Keratinocyte (primary cell): ENCODE measurements at regions not wholly inside any gene's neighbourhood (a gene's known extent, or its start where the extent isn't known, plus 50 kb on each side); places are given as distances from the start of the nearest gene placed in this dataset.

Experiments used
- DNase-seq: peaks from one replicate; pipeline ENCODE4 v3.0.0-alpha.2; 2011; ENCODE audit warnings: low read depth, missing footprints, low spot score
- FAIRE-seq: peaks from 2 replicates; lab custom pipeline; 2011; peaks lifted over from hg19 to GRCh38; lab: Jason Lieb, UNC
- H2AFZ ChIP-seq: 2 replicates; pipeline ENCODE4 v1.6.0; 2012; ENCODE audit warnings: low read length, control low read depth, inconsistent platforms; ENCODE audit not compliant: control insufficient read depth
- H3K27ac ChIP-seq: 2 replicates; pipeline ENCODE4 v1.5.1; 2011; ENCODE audit warnings: low read length; ENCODE audit not compliant: control insufficient read depth, insufficient read depth
- H3K27me3 ChIP-seq: 3 replicates; pipeline ENCODE4 v1.6.0; 2011; ENCODE audit warnings: low read length; ENCODE audit not compliant: control insufficient read depth, insufficient read depth; ENCODE audit errors: extremely low read depth
- H3K36me3 ChIP-seq, 2 experiments: 2 replicates in 1 of 2; 3 replicates in 1 of 2; pipeline ENCODE4 v1.5.1; 2011; ENCODE audit warnings: low read length in 2 of 2, mild to moderate bottlenecking in 1 of 2; ENCODE audit not compliant: control insufficient read depth in 2 of 2, insufficient read depth in 2 of 2; ENCODE audit errors: extremely low read depth in 1 of 2
- H3K4me1 ChIP-seq: 3 replicates; pipeline ENCODE4 v1.5.1; 2011; ENCODE audit warnings: low read length; ENCODE audit not compliant: control insufficient read depth, insufficient read depth; ENCODE audit errors: extremely low read depth
- H3K4me2 ChIP-seq: 3 replicates; pipeline ENCODE4 v1.6.0; 2011; ENCODE audit warnings: low read depth, low read length; ENCODE audit not compliant: control insufficient read depth, insufficient read depth; ENCODE audit errors: extremely low read depth
- H3K4me3 ChIP-seq, 3 experiments: fragments of 200-600 bp in 1 of 3; sonication (generic) in 1 of 3; 2 replicates in 2 of 3; 3 replicates in 1 of 3; pipeline ENCODE4 v1.5.1; 2011 to 2016; ENCODE audit warnings: low read length in 3 of 3, mild to moderate bottlenecking in 3 of 3, control low read depth in 2 of 3, inconsistent platforms in 1 of 3, low read depth in 1 of 3, mixed read lengths in 1 of 3, mixed run types in 1 of 3, moderate library complexity in 1 of 3; ENCODE audit not compliant: control insufficient read depth in 2 of 3, insufficient read depth in 2 of 3; ENCODE audit errors: extremely low read depth in 1 of 3
- H3K79me2 ChIP-seq: 2 replicates; pipeline ENCODE4 v1.6.0; 2012; ENCODE audit warnings: low read length; ENCODE audit not compliant: control insufficient read depth, insufficient read depth
- H3K9ac ChIP-seq: 3 replicates; pipeline ENCODE4 v1.6.0; 2011; ENCODE audit warnings: low read length; ENCODE audit not compliant: control insufficient read depth, insufficient read depth; ENCODE audit errors: extremely low read depth
- H3K9me1 ChIP-seq: 3 replicates; pipeline ENCODE4 v1.6.0; 2011; ENCODE audit warnings: low read length; ENCODE audit not compliant: control insufficient read depth, insufficient read depth; ENCODE audit errors: extremely low read depth
- H3K9me3 ChIP-seq: 2 replicates; pipeline ENCODE4 v1.5.1; 2012; ENCODE audit warnings: low read depth, low read length; ENCODE audit not compliant: control insufficient read depth
- H4K20me1 ChIP-seq: 3 replicates; pipeline ENCODE4 v1.6.0; 2011; ENCODE audit warnings: low read length; ENCODE audit not compliant: control insufficient read depth, insufficient read depth; ENCODE audit errors: extremely low read depth
- EZH2 ChIP-seq: IDR thresholded peaks from one replicate; pipeline ENCODE4 v1.6.1; 2012; ENCODE audit warnings: inconsistent platforms, mild to moderate bottlenecking, low read length, moderate library complexity
- dilution Hi-C: fragments of 300-500 bp; cut with MboI; formaldehyde crosslinking; loops from one replicate; pipeline ENCODE4 v1.7.0; 2020; ENCODE audit warnings: low sequenced_read_pairs; ENCODE audit not compliant: extremely low pct_ligation_motif_present
- TF ChIP-seq, protein P1 (sequence below), 3 experiments: IDR thresholded peaks in 1 of 3; conservative IDR thresholded peaks in 1 of 3; optimal IDR thresholded peaks in 1 of 3; 2 replicates in 2 of 3; 3 replicates in 1 of 3; pipeline versions ENCODE3 to v1.5.1; 2011; ENCODE audit warnings: low read length in 3 of 3, mild to moderate bottlenecking in 3 of 3, moderate library complexity in 2 of 3, control low read depth in 1 of 3, inconsistent platforms in 1 of 3; ENCODE audit not compliant: insufficient read depth in 2 of 3; ENCODE audit errors: extremely low read depth in 1 of 3

DNA sequence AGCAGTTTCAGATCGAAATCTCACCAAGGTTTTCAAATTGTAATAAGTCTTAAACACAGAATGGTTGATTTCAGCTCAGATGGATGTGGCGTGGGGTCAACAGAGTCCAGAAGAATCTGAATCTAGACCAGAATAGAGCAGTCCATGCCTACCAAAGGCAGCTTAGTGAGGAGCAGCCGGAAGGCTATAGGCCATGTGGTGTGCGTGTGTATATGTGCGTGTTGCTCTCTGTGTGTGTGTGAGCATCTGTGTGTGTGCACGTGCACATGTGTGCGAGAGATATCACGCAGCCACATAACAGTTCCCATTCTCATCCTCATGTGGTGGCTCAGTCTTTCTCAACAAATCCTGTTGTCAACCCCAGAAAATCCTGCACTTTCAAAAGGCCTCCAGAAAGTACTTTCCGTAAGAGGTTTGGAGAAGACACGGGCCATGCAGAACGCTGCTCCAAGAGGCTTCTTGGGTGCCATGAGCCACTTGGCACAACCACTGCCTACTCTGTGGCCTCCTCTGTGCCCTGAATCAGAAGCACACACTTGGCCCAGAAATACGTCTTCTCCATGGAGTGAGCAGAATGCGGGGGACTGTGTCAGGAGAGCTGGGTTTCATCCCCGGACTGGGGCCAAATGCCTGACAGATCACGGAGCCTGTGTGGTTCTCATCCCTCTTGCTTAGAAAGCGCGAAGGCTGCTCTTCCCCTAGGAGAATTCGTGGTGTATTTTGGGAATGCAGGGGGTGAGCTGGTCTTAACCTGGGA, 67.3 kb downstream of the ACKR3 start:
- no peak overlapping the region for H3K4me3 ChIP-seq
- no peaks in the 10 kb centered on the region for H3K9me1 ChIP-seq
- TF ChIP-seq, protein P1, sequence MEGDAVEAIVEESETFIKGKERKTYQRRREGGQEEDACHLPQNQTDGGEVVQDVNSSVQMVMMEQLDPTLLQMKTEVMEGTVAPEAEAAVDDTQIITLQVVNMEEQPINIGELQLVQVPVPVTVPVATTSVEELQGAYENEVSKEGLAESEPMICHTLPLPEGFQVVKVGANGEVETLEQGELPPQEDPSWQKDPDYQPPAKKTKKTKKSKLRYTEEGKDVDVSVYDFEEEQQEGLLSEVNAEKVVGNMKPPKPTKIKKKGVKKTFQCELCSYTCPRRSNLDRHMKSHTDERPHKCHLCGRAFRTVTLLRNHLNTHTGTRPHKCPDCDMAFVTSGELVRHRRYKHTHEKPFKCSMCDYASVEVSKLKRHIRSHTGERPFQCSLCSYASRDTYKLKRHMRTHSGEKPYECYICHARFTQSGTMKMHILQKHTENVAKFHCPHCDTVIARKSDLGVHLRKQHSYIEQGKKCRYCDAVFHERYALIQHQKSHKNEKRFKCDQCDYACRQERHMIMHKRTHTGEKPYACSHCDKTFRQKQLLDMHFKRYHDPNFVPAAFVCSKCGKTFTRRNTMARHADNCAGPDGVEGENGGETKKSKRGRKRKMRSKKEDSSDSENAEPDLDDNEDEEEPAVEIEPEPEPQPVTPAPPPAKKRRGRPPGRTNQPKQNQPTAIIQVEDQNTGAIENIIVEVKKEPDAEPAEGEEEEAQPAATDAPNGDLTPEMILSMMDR (optimal IDR thresholded peaks at IDR 0.05 in 1 of 3, IDR thresholded peaks at IDR 0.05 in 1 of 3, conservative IDR thresholded peaks at IDR 0.05 in 1 of 3; ENCODE audit: extremely low read depth in 1 of 3, insufficient read depth in 2 of 3, low read length in 3 of 3), result no peak
- TF ChIP-seq EZH2, result no peak
- no peak overlapping the region for H3K4me2 ChIP-seq
- H3K4me1 ChIP-seq, result no peaks in the 10 kb centered on the region
- no peak overlapping the region for H2AFZ ChIP-seq
- no peak overlapping the region for H3K9ac ChIP-seq
- no peaks in the 10 kb centered on the region for H4K20me1 ChIP-seq
- no peak for FAIRE-seq
- H3K36me3 ChIP-seq, result no peaks in the 10 kb centered on the region
- H3K9me3 ChIP-seq, result peaks cover 12% of the 10 kb centered on the region
- dilution Hi-C loops, result no loop called here
- no peak overlapping the region for H3K27ac ChIP-seq
- DNase-seq, result no peak
- H3K27me3 ChIP-seq, result peaks cover 5% of the 10 kb centered on the region
- H3K79me2 ChIP-seq, result no peaks in the 10 kb centered on the region

DNA sequence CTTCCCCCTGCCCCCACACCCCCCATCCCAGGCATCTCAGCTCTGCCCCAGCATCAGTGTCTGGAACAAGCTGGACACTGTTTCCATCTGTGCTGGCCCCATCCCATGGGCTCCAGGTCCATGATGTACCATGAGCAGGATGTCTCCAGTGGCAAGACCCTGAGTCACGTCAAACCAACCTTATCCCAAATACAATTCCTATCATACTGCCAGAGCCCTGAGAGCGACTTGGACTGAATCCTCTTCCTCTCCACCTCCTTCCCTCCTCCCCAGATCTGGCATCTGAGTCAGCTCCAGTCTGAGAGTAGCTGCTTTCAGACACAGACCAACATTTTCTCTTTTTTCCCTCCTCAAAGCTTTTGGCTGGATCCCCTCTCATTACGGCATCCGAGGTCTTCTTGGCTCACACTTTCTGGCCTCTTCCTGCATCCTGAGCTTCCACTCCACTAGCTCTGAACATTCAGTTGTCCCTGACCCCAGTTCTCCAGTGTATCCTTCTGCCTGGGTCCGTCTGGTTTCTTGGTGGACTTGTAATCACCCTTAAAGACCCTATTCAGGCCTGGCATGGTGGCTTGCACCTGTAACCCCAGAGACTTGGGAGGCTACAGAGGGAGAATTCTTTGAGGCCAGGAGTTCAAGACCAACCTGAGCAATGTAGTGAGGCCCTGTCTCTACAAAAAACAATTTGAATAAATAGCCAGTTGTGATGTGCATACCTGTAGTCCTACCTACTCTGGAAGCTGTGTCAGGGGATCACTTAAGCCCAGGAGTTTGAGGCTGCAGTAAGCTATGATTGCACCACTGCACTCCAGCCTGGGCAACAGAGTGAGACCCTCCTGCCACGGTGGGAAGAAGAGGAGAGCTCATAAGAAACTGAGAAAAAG, 68.3 kb downstream of the ACKR3 start:
- Histone ChIP-seq H3K4me1 (peaks cover 7% of the 10 kb centered on the region), H3K27me3 (peaks cover 2% of the 10 kb centered on the region), H3K4me2 (no peak overlapping the region), H2AFZ (no peak overlapping the region), H3K36me3 (no peaks in the 10 kb centered on the region), H3K9me3 (peaks cover 12% of the 10 kb centered on the region), H3K4me3 (no peak overlapping the region), H3K9ac (no peak overlapping the region), H3K27ac (no peak overlapping the region), H3K9me1 (no peaks in the 10 kb centered on the region), H3K79me2 (no peaks in the 10 kb centered on the region), H4K20me1 (no peaks in the 10 kb centered on the region)
- dilution Hi-C loops, result no loop called here
- DNase-seq (no peak), FAIRE-seq (no peak)
- TF ChIP-seq, protein P1 (optimal IDR thresholded peaks at IDR 0.05 in 1 of 3, IDR thresholded peaks at IDR 0.05 in 1 of 3, conservative IDR thresholded peaks at IDR 0.05 in 1 of 3; ENCODE audit: extremely low read depth in 1 of 3, insufficient read depth in 2 of 3, low read length in 3 of 3), result no peak
- TF ChIP-seq EZH2, result no peak
